ENCODE measurements at regions not wholly inside any gene's neighbourhood (a gene's known extent, or its start where the extent isn't known, plus 50 kb on each side); places are given as distances from the start of the nearest gene placed in this dataset.

- H3K4me3 ChIP-seq (ENCODE audit: low read depth, low read length), result no peak overlapping the region
- TF ChIP-seq CTCF (IDR thresholded peaks at IDR 0.05; ENCODE audit: insufficient read depth, low read depth, low read length), result no peak
- no peak for DNase-seq (ENCODE audit: low read depth)
These were observed 260.9 kb downstream of the FIGN start for GRCh38 chr2:163474889-163475288.

- TF ChIP-seq CTCF (IDR thresholded peaks at IDR 0.05; ENCODE audit: insufficient read depth, low read depth, low read length), result no peak
- no peak overlapping the region for H3K4me3 ChIP-seq (ENCODE audit: low read depth, low read length)
- no peak for DNase-seq (ENCODE audit: low read depth)
These were observed 261.5 kb downstream of the FIGN start for GRCh38 chr2:163474319-163474744.

GRCh38 chr2:163471947-163472346 lies 263.9 kb downstream of the FIGN start:
- peak; percentile 34 for TF ChIP-seq CTCF (IDR thresholded peaks at IDR 0.05; ENCODE audit: insufficient read depth, low read depth, low read length)
- no peak overlapping the region for H3K4me3 ChIP-seq (ENCODE audit: low read depth, low read length)
- peak; percentile 10 for DNase-seq (ENCODE audit: low read depth)

GRCh38 chr2:163469561-163469962 lies 266.2 kb downstream of the FIGN start:
- DNase-seq (ENCODE audit: low read depth), result peak; percentile 18
- TF ChIP-seq CTCF (IDR thresholded peaks at IDR 0.05; ENCODE audit: insufficient read depth, low read depth, low read length), result no peak

GRCh38 chr2:163467251-163467630 lies 268.6 kb downstream of the FIGN start:
- no peak overlapping the region for H3K4me3 ChIP-seq (ENCODE audit: low read depth, low read length)
- DNase-seq (ENCODE audit: low read depth), result no peak
- TF ChIP-seq CTCF (IDR thresholded peaks at IDR 0.05; ENCODE audit: insufficient read depth, low read depth, low read length), result no peak

More at GRCh38 chr2:163469561-163469962, 266.2 kb downstream of the FIGN start:
- H3K4me3 ChIP-seq (ENCODE audit: low read depth, low read length), result no peak overlapping the region

DNA sequence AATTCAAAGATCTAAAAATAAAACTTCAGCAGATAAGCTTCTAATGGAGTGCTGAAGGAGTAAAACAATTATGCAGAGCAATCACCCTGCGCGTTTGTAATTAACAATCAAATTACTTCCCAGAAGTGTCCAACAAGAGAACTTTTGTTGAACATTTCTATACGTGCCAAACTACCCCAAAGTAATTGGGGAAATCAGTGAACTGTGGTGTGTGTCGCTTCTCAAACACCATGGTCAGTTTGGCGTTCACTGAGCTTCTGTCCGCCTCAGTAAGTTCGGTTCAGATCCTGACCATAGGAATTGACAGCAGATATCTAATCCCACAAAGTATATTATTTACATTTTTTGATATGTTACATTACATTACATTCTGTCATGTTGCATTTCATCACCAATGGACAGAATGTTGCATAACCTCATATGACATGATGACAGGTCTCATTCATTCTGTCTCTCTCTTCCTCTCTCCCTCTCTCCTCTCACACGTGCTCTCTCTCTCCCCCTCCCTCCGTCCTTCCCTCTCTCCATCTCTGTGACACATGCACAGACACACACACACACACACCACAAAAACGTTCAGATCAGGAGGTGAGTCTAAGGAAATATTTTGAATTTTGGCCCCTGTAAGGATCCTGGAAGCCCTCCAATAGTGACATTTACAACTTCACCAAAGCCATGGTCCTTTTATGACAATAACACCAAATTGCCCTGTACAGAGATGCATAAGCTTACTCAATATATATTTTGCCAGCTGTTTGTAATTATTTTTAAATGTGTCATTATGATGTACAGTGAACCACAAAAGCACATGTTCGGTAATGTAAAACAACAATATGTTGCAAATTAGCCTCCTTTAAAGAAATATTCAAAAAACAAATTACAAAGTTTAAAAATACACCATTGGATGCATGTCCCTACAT lies 269.2 kb downstream of the FIGN start:
- DNase-seq (ENCODE audit: low read depth), result no peak
- no peak overlapping the region for H3K4me3 ChIP-seq (ENCODE audit: low read depth, low read length)
- no peak for TF ChIP-seq CTCF (IDR thresholded peaks at IDR 0.05; ENCODE audit: insufficient read depth, low read depth, low read length)
